GM23338 (cell line): ENCODE measurements at regions not wholly inside any gene's neighbourhood (a gene's known extent, or its start where the extent isn't known, plus 50 kb on each side); places are given as distances from the start of the nearest gene placed in this dataset.

Source experiments
- CREB1 ChIP-seq: fragments of 250-450 bp; sonication (Bioruptor Pico); IDR thresholded peaks from 2 replicates; pipeline ENCODE4 v1.5.0; 2020; ENCODE audit warnings: low read depth, mild to moderate bottlenecking, moderate library complexity
- ETS1 ChIP-seq: IDR thresholded peaks from 2 replicates; pipeline ENCODE4 v1.6.1; 2016; ENCODE audit warnings: antibody characterized with exemption
- EZH2 ChIP-seq: fragments of 200-600 bp; sonication (generic); IDR thresholded peaks from one replicate; pipeline ENCODE4 v1.8.0; 2017; ENCODE audit warnings: antibody characterized with exemption, mild to moderate bottlenecking, low read depth; ENCODE audit not compliant: unreplicated experiment
- EZH2phosphoT487 ChIP-seq: fragments of 200-600 bp; sonication (generic); IDR thresholded peaks from one replicate; pipeline ENCODE4 v1.8.1; 2018; ENCODE audit warnings: antibody characterized with exemption; ENCODE audit not compliant: unreplicated experiment
- JUNB ChIP-seq: IDR thresholded peaks from one replicate; pipeline ENCODE4 v1.6.1; 2016; ENCODE audit warnings: antibody characterized with exemption; ENCODE audit not compliant: unreplicated experiment
- NANOG ChIP-seq: IDR thresholded peaks from 2 replicates; pipeline ENCODE4 v1.6.1; 2016; ENCODE audit warnings: antibody characterized with exemption, borderline replicate concordance
- POLR2AphosphoS5 ChIP-seq: IDR thresholded peaks from 2 replicates; pipeline ENCODE4 v1.6.1; 2016; ENCODE audit warnings: antibody characterized with exemption, low read depth
- REST ChIP-seq: IDR thresholded peaks from one replicate; pipeline ENCODE4 v1.6.1; 2018; ENCODE audit warnings: antibody characterized with exemption; ENCODE audit not compliant: unreplicated experiment
- STAT1 ChIP-seq: IDR thresholded peaks from one replicate; pipeline ENCODE4 v1.6.1; 2016; ENCODE audit warnings: antibody characterized with exemption; ENCODE audit not compliant: unreplicated experiment
- ZNF331 ChIP-seq: fragments of 250-450 bp; sonication (Bioruptor Pico); IDR thresholded peaks from 2 replicates; pipeline ENCODE4 v1.5.0; 2020; ENCODE audit warnings: low read depth, mild to moderate bottlenecking, moderate library complexity
- TF ChIP-seq, protein P1 (sequence below), 2 experiments: fragments of 200-600 bp in 1 of 2; sonication (generic) in 1 of 2; conservative IDR thresholded peaks; 2 replicates each; pipeline versions ENCODE4 v1.5.1 to v1.6.1; 2016 to 2017; ENCODE audit warnings: antibody characterized with exemption in 2 of 2, low read depth in 2 of 2, mild to moderate bottlenecking in 2 of 2, moderate library complexity in 1 of 2
- TF ChIP-seq, protein P2 (sequence below): fragments of 250-450 bp; sonication (Bioruptor Pico); IDR thresholded peaks from 2 replicates; pipeline ENCODE4 v1.5.0; 2020; ENCODE audit warnings: mild to moderate bottlenecking, moderate library complexity

- no peak for TF ChIP-seq REST
- no peak for TF ChIP-seq ETS1
- TF ChIP-seq, protein P1, sequence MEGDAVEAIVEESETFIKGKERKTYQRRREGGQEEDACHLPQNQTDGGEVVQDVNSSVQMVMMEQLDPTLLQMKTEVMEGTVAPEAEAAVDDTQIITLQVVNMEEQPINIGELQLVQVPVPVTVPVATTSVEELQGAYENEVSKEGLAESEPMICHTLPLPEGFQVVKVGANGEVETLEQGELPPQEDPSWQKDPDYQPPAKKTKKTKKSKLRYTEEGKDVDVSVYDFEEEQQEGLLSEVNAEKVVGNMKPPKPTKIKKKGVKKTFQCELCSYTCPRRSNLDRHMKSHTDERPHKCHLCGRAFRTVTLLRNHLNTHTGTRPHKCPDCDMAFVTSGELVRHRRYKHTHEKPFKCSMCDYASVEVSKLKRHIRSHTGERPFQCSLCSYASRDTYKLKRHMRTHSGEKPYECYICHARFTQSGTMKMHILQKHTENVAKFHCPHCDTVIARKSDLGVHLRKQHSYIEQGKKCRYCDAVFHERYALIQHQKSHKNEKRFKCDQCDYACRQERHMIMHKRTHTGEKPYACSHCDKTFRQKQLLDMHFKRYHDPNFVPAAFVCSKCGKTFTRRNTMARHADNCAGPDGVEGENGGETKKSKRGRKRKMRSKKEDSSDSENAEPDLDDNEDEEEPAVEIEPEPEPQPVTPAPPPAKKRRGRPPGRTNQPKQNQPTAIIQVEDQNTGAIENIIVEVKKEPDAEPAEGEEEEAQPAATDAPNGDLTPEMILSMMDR (conservative IDR thresholded peaks at IDR 0.05; ENCODE audit: low read depth in 2 of 2): no peak
- no peak for TF ChIP-seq EZH2
- TF ChIP-seq POLR2AphosphoS5: no peak
- TF ChIP-seq ZNF331 (CRISPR knock-in tag): no peak
- TF ChIP-seq, protein P2, sequence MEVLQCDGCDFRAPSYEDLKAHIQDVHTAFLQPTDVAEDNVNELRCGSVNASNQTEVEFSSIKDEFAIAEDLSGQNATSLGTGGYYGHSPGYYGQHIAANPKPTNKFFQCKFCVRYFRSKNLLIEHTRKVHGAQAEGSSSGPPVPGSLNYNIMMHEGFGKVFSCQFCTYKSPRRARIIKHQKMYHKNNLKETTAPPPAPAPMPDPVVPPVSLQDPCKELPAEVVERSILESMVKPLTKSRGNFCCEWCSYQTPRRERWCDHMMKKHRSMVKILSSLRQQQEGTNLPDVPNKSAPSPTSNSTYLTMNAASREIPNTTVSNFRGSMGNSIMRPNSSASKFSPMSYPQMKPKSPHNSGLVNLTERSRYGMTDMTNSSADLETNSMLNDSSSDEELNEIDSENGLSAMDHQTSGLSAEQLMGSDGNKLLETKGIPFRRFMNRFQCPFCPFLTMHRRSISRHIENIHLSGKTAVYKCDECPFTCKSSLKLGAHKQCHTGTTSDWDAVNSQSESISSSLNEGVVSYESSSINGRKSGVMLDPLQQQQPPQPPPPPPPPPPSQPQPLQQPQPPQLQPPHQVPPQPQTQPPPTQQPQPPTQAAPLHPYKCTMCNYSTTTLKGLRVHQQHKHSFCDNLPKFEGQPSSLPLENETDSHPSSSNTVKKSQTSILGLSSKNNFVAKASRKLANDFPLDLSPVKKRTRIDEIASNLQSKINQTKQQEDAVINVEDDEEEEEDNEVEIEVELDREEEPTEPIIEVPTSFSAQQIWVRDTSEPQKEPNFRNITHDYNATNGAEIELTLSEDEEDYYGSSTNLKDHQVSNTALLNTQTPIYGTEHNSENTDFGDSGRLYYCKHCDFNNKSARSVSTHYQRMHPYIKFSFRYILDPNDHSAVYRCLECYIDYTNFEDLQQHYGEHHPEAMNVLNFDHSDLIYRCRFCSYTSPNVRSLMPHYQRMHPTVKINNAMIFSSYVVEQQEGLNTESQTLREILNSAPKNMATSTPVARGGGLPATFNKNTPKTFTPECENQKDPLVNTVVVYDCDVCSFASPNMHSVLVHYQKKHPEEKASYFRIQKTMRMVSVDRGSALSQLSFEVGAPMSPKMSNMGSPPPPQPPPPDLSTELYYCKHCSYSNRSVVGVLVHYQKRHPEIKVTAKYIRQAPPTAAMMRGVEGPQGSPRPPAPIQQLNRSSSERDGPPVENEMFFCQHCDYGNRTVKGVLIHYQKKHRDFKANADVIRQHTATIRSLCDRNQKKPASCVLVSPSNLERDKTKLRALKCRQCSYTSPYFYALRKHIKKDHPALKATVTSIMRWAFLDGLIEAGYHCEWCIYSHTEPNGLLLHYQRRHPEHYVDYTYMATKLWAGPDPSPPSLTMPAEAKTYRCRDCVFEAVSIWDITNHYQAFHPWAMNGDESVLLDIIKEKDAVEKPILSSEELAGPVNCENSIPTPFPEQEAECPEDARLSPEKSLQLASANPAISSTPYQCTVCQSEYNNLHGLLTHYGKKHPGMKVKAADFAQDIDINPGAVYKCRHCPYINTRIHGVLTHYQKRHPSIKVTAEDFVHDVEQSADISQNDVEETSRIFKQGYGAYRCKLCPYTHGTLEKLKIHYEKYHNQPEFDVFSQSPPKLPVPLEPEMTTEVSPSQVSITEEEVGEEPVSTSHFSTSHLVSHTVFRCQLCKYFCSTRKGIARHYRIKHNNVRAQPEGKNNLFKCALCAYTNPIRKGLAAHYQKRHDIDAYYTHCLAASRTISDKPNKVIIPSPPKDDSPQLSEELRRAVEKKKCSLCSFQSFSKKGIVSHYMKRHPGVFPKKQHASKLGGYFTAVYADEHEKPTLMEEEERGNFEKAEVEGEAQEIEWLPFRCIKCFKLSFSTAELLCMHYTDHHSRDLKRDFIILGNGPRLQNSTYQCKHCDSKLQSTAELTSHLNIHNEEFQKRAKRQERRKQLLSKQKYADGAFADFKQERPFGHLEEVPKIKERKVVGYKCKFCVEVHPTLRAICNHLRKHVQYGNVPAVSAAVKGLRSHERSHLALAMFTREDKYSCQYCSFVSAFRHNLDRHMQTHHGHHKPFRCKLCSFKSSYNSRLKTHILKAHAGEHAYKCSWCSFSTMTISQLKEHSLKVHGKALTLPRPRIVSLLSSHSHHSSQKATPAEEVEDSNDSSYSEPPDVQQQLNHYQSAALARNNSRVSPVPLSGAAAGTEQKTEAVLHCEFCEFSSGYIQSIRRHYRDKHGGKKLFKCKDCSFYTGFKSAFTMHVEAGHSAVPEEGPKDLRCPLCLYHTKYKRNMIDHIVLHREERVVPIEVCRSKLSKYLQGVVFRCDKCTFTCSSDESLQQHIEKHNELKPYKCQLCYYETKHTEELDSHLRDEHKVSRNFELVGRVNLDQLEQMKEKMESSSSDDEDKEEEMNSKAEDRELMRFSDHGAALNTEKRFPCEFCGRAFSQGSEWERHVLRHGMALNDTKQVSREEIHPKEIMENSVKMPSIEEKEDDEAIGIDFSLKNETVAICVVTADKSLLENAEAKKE: no peak
- no peak for TF ChIP-seq EZH2phosphoT487
- no peak for TF ChIP-seq STAT1
- no peak for TF ChIP-seq CREB1 (CRISPR knock-in tag)
- TF ChIP-seq JUNB: no peak
- no peak for TF ChIP-seq NANOG
Measured at GRCh38 chr1:59066236-59066635, 230.7 kb upstream of the FGGY start.
